HG02678 (cell line): ENCODE measurements at regions not wholly inside any gene's neighbourhood (a gene's known extent, or its start where the extent isn't known, plus 50 kb on each side); places are given as distances from the start of the nearest gene placed in this dataset.
"Not testable (repeated sequence)": the region's sequence is repeated elsewhere in the genome, so short reads cannot be mapped to it uniquely, and the experiment has no call there.

ENCODE experiments used
- ATAC-seq: cut with Tn5 transposase; IDR thresholded peaks from one replicate; pipeline ENCODE4 v1.9.1; 2021; ENCODE audit warnings: mild to moderate bottlenecking, moderate library complexity; ENCODE audit not compliant: unreplicated experiment

DNA sequence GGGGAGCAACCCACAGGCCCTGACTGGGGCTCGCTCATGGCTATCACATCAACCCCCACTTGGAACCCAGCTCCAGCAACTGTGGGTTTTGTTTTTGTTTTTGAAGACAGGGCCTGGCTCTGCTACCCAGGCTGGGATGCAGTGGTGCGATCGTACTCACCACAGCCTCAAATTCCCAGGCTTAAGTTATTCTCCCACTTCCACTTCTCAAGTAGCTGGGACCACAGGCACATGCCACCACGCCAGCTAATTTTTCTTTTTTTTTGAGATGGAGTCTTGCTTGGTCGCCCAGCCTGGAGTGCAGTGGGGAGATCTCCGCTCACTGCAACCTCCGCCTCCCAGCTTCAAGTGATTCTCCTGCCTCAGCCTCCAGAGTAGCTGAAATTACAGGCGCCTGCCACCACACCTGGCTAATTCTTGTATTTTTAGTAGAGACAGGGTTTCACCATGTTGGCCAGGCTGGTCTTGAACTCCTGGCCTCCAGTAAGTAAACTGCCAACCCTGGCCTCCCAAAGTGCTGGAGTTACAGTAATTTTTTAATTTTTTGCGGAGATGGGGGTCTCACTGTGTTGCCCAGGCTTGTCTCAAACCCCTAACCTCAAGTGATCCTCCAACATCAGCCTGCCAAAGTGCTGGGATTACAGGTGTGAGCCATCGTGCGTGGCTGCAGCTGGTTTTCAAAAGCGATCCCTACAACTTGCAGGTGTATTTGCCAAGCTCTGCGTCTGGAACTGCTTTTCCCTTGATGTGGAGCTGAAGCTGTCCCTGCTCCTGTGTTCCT lies 228.7 kb downstream of the SKIDA1 start:
- no peak for ATAC-seq

GRCh38 chr10:21293518-21294356 lies 231.7 kb downstream of the SKIDA1 start:
- ATAC-seq, result no peak

DNA sequence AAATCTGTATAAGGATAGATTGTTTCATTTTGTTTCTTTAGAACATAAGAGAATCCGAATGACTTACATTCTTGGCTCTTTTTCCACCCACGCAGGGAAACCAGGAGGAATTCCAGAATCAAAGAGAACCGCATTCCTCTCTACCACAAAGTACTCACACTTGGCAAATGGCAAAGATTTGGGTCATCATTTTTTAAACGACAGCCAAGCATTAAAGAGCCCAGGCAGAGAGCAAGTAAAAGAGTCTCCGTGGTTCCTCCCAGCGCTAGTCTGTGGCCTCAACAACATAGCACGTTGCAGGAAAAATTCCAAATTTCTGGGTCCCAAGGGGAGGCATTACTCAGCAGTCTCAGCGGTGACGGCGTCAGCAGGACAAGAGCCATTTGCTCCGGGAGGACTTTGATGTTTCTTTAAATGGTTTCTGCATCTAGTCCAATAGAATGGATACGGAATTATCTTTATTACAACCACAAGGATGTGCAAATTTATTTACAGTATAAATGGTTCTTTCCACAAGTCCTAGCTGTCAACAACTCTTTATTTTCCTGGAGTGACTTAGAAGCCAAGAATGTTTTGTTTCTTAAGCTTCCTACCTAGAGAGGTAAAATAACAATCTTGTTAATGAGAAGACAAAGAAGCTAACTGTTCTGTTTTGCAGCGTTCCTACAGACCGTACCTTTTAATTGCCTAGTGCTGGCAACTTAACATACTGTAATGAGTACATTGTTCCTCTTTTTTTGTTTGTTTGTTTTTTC lies 232.5 kb downstream of the SKIDA1 start:
- no peak for ATAC-seq

DNA sequence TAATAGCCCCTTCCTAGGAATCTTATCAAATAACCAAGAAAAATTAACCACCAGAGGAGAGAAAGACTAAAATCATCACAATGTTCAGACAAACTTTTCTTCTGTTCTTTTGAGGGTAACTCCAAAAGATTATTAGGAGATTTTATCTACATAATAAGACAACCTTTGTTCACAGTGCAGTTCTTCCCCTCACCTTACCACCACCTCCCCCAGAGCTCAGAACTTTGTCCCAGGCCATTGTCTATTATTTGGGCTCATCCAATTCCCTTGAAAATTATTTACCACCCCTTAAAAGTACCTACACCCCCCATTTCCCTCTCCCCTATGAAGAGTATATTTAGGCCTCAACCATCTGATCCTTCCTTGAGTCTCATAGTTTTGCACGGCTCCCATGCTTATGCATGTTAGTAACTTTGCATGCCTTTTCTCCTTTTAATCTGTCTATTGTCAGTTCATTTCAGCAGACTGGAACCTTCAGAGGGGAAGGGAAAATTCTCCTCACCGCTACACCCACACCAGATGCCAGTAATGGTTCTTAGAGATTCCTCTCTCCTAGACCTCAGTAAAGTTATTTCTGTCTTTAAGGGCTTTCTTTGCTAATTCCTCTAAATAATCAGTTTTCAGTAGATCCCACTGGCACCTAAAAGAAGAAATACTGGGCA lies 234.9 kb downstream of the SKIDA1 start:
- no peak for ATAC-seq

DNA sequence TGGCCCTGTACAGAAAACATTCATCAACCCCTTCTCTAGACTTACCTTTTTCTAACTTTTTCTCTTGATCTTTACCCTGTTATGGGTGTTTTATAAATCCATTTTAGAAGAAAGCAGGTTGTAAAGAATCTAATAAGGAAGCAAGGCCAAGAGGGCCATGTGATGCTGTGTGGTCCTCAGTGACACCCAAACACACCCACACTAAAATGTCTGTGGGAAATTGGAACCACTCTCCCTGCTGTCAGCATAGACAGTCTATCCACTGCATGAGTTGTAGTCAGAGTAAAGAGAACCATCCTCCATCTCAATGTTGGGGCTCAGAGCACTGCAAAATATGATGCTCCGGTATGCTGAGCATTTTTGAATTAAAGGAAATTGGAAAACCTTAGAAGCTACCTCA lies 235.5 kb downstream of the SKIDA1 start:
- ATAC-seq, result no peak

- no peak for ATAC-seq
Measured at GRCh38 chr10:21289271-21289670, 236.2 kb downstream of the SKIDA1 start.

DNA sequence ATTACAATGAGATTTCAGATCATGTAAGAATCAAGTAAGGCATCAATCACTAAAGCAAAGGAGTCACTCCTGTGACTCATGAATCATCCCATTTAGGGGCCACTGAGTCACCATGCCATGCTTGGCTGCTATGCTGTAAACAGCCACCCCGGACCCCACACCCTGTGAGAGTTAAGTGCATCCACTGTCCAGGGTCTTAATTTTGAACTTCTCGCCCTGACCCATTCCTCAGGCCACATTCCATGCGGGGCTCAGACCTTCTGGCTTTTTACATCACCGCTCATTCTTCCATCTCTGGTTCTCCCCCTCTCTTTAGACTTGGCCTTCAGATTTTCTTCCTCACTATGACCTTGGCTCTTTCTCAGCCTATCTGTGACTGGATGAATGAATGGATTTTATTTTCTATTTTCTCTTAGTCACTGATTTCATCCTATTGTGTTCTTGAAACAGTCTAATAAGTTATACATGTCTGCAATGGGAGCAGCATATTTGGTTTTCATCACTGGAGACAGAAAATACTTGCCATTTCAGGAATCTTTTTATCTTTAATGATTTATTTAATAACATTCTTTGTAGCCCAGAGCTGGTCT lies 239.6 kb downstream of the SKIDA1 start:
- no peak for ATAC-seq

GRCh38 chr10:21285207-21285606 lies 240.3 kb downstream of the SKIDA1 start:
- ATAC-seq, result no peak

GRCh38 chr10:21284301-21284700 lies 241.2 kb downstream of the SKIDA1 start:
- no peak for ATAC-seq

- ATAC-seq, result not testable (repeated sequence)
Measured at GRCh38 chr10:21283053-21283452, 242.4 kb downstream of the SKIDA1 start.

DNA sequence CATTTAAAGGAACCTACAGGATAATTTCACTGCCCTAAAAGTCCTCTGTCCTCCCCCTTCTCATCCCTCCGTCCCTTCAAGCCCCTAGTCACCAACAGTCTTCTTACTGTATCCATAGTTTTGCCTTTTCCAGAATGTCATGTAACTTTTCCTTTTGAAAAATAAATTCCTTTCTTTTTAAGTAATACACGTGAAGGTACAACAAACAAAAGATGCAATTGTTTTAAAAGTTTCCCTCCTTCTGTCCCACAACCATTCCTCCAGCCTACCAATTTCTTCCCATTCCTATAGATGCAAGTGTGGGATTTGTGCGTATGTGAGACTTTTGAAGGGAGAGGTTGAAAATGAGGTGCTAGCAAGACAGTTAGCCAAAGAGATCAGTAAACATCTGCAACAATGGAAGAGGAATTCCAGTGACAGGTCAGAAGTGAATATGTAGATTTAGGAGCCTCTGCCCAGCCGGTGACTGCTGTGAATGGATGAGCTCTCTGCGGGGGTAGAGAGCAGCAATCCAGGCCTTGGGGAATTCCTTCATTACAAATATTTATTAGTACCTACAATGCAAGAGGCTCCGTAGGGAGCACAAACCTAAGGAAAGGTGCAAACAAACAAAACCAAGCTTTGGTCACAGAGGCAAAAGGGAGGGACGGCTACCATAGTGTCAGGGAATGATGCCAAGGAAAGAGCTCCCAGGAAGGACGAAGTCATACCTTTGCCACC lies 243.6 kb downstream of the SKIDA1 start:
- ATAC-seq, result no peak

DNA sequence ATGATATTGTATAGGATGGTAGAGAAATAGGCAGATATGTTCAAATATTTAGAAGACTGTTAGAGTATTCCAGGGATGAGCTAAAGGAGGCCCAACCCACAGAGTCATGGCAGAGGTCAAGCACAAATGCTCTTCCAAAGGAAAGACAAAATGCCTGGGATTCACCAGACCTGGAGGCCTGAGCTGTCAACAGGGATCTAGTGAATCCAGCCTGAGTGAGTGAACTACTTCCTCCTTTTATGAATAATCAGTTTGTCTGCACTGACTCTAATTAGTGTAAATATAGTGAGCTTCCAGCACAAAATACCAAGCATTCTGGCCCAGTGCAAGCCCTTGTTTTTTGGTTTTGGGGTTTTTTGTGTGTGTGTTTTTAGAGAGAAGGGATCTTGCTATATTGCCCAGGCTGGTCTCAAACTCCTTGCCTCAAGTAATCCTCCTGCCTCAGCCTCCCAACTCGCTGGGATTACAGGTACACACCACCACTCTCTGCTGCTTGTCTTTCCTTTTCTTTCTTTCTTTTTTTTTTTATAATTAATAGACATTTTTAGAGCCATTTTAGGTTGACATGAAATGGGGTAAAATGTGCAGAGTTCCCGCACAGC lies 244.4 kb downstream of the SKIDA1 start:
- ATAC-seq, result no peak

- no peak for ATAC-seq
Measured at GRCh38 chr10:21280037-21280436, 245.4 kb downstream of the SKIDA1 start.

DNA sequence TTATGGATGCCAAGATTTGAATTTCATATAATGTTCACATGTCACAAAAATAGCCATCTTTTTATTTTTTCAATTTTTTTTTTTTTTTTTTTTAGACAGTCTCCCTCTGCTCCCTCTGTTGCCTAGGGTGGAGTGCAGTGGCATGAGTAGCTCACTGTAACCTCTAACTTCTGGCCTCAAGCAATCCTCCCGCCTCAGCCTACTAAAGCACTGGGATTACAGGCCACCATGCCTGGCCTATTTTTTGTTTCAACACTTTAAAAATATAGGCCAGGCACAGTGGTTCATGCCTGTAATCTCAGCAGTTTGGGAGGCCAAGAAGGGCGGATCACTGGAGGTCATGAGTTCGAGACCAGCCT lies 246.3 kb downstream of the SKIDA1 start:
- no peak for ATAC-seq

DNA sequence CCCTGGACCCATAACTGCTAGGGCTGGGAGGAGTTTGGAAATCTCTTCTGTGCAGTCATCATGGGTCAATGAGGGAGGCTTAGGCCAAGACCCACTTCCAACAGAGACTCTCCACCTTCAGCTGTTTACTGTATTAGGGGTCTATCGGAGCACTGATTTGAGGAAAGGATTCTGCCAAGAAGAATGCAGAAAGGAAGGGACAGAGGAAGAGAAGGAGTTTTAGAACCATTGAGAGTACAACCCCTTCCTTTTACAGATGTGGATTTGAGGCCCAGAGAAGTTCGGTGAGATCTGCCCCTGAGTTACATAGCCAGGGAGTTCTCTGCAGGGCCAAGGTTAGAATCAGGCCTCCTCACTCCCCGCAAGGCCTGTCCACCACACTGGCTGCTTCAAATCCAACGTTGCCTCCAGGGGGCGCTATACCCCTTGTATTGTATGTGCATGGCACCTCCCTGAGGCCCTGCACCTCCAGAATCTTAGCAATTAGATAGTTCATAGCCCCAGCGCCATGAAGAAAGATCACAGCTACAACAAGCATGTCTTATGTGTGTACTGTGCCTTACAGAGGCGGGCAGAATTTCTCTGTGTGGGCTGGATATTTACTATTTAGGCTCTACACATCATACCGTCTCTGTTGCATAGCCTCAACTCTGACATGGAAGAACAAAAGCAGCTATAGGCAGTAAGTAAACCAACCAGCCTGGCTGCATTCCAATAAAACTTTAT lies 246.8 kb downstream of the SKIDA1 start:
- ATAC-seq, result peak; percentile 86

DNA sequence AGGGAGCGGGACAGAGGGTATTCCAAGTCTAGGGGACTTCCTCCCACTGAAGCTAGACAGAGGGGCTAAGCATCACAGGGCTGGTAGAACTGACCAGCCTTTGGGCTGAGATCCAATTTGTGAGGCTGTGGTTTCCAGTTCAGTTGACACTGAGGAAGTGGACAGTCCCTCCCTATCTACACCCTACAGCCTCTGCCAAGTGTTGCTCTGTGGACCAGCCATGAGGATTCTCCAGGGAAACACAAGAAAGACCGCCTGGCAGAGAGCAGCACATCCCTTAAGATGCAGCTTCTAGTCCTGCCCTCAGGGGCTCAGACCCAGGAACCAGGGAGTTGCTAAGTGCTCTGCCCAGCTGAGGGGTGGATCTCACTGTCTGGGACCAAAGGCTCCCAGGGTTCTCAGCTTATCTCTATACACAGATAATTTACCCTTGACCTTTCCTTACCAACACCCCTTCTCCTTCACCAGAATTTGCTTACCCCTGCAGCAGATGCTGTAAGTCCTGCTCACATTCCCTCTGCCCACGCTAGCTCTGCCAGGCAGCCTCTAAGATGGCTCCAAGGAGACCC lies 252.0 kb downstream of the SKIDA1 start:
- ATAC-seq, result no peak

DNA sequence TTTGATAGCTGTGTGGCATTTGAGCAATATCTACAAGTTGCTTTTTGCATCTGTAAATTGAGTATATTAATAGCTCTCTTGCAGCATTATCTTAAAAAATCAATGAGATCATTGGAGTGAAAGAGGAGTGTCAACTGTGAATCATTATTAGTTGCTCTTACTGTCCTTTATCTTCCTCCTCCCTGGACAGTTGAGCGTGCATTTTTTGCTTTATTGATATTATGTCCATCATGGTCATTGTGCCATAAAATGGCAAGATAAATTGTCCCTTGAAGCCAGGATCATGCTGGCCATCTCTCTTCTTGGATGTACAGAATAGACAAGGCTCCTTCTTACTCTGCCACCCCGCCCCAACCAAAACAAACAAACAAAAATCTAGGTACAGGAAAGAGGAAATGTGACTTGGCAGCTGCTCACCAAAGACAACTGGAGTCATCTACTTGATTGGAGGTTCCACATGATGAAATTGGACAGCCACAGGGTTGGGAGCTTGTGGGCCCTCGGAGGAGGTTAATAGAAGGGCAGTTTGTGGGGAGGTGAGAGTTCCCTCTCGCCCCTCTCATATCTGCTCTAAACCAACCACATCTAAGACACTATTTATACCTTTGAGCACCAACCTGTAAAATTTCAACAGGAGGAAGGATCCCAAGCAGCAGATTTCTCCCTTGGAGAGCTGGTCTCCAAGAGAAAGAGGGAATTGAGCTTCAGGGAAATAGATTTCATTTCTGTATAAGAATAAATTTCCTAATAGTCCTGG lies 252.7 kb downstream of the SKIDA1 start:
- no peak for ATAC-seq

- ATAC-seq, result no peak
Measured at GRCh38 chr10:21270976-21271375, 254.5 kb downstream of the SKIDA1 start.
